H9 (cell line): ENCODE measurements at regions not wholly inside any gene's neighbourhood (a gene's known extent, or its start where the extent isn't known, plus 50 kb on each side); places are given as distances from the start of the nearest gene placed in this dataset.

ENCODE experiments used
- DNase-seq: peaks from one replicate; pipeline ENCODE4 v3.0.0-alpha.2; 2017
- H2AFZ ChIP-seq: one replicate; pipeline ENCODE4 v1.6.1; 2013; ENCODE audit warnings: mild to moderate bottlenecking, low read length, control low read depth, moderate library complexity
- H2AK5ac ChIP-seq: 2 replicates; pipeline ENCODE4 v1.6.1; 2013; ENCODE audit warnings: low read length, control low read depth, mixed read lengths; ENCODE audit not compliant: insufficient read length
- H2BK120ac ChIP-seq: one replicate; pipeline ENCODE4 v1.6.1; 2013; ENCODE audit warnings: low read depth, mild to moderate bottlenecking, low read length, control low read depth, inconsistent platforms; ENCODE audit not compliant: poor library complexity, severe bottlenecking
- H2BK12ac ChIP-seq: 2 replicates; pipeline ENCODE4 v1.6.1; 2013; ENCODE audit warnings: low read length, control low read depth, mixed read lengths, low read depth; ENCODE audit not compliant: insufficient read length
- H2BK15ac ChIP-seq: 2 replicates; pipeline ENCODE4 v1.6.1; 2013; ENCODE audit warnings: low read depth, low read length, control low read depth
- H2BK20ac ChIP-seq: one replicate; pipeline ENCODE4 v1.6.1; 2013; ENCODE audit warnings: low read depth, mild to moderate bottlenecking, low read length, control low read depth, inconsistent platforms; ENCODE audit not compliant: poor library complexity, severe bottlenecking
- H2BK5ac ChIP-seq: 2 replicates; pipeline ENCODE4 v1.6.1; 2013; ENCODE audit warnings: low read length, control low read depth, mixed read lengths; ENCODE audit not compliant: insufficient read length
- H3K14ac ChIP-seq: 2 replicates; pipeline ENCODE4 v1.6.1; 2013; ENCODE audit warnings: low read length, control low read depth; ENCODE audit not compliant: insufficient read depth
- H3K18ac ChIP-seq: 2 replicates; pipeline ENCODE4 v1.6.1; 2013; ENCODE audit warnings: low read depth, mild to moderate bottlenecking, mixed read lengths, low read length, control low read depth; ENCODE audit not compliant: insufficient read length
- H3K23ac ChIP-seq: 2 replicates; pipeline ENCODE4 v1.6.1; 2013; ENCODE audit warnings: low read length, control low read depth, mixed read lengths, low read depth; ENCODE audit not compliant: insufficient read length
- H3K23me2 ChIP-seq: 2 replicates; pipeline ENCODE4 v1.6.1; 2013; ENCODE audit warnings: low read depth, mild to moderate bottlenecking, mixed read lengths, low read length, control low read depth; ENCODE audit not compliant: insufficient read length, poor library complexity, severe bottlenecking
- H3K27ac ChIP-seq: 2 replicates; pipeline ENCODE4 v1.5.1; 2013; ENCODE audit warnings: low read length, control low read depth, mixed read lengths, low read depth; ENCODE audit not compliant: insufficient read length
- H3K27me3 ChIP-seq: 2 replicates; pipeline ENCODE4 v1.6.1; 2013; ENCODE audit warnings: low read length, control low read depth, inconsistent platforms; ENCODE audit not compliant: insufficient read depth
- H3K4ac ChIP-seq: 2 replicates; pipeline ENCODE4 v1.6.1; 2013; ENCODE audit warnings: low read depth, mild to moderate bottlenecking, control low read depth, inconsistent platforms, low read length, moderate library complexity
- H3K4me1 ChIP-seq: 2 replicates; pipeline ENCODE4 v1.6.1; 2013; ENCODE audit warnings: low read length, control low read depth, inconsistent platforms; ENCODE audit not compliant: insufficient read depth
- H3K4me2 ChIP-seq: 2 replicates; pipeline ENCODE4 v1.6.1; 2013; ENCODE audit warnings: low read length, control low read depth, mixed read lengths; ENCODE audit not compliant: insufficient read length, insufficient read depth
- H3K56ac ChIP-seq: 2 replicates; pipeline ENCODE4 v1.6.1; 2013; ENCODE audit warnings: low read depth, mild to moderate bottlenecking, mixed read lengths, low read length, control low read depth; ENCODE audit not compliant: insufficient read length
- H3K79me1 ChIP-seq: 2 replicates; pipeline ENCODE4 v1.6.1; 2013; ENCODE audit warnings: low read depth, mild to moderate bottlenecking, moderate library complexity, low read length, control low read depth, inconsistent platforms; ENCODE audit not compliant: insufficient read depth, poor library complexity, severe bottlenecking
- H3K79me2 ChIP-seq: 2 replicates; pipeline ENCODE4 v1.6.1; 2013; ENCODE audit warnings: low read length, control low read depth, inconsistent platforms; ENCODE audit not compliant: insufficient read depth
- H3K9ac ChIP-seq: 2 replicates; pipeline ENCODE4 v1.6.1; 2013; ENCODE audit warnings: low read length, control low read depth, mixed read lengths; ENCODE audit not compliant: insufficient read length; ENCODE audit errors: extremely low read depth
- H3K9me3 ChIP-seq: one replicate; pipeline ENCODE4 v1.6.1; 2013; ENCODE audit warnings: low read depth, low read length, inconsistent platforms; ENCODE audit not compliant: control insufficient read depth
- H3T11ph ChIP-seq: one replicate; pipeline ENCODE4 v1.6.1; 2013; ENCODE audit warnings: mild to moderate bottlenecking, low read length, control low read depth, inconsistent platforms
- H4K20me1 ChIP-seq: one replicate; pipeline ENCODE4 v1.6.1; 2013; ENCODE audit not compliant: control insufficient read depth, insufficient read length, insufficient read depth
- H4K5ac ChIP-seq: 2 replicates; pipeline ENCODE4 v1.6.1; 2013; ENCODE audit warnings: low read depth, mild to moderate bottlenecking, mixed read lengths, low read length, control low read depth; ENCODE audit not compliant: insufficient read length
- H4K8ac ChIP-seq: replicated peaks from 2 replicates; pipeline ENCODE4 v1.6.1; 2013; ENCODE audit warnings: low read length, control low read depth, mixed read lengths, low read depth; ENCODE audit not compliant: insufficient read length
- H4K91ac ChIP-seq: 2 replicates; pipeline ENCODE4 v1.6.1; 2013; ENCODE audit warnings: low read depth, mild to moderate bottlenecking, moderate library complexity, mixed read lengths, low read length, control low read depth; ENCODE audit not compliant: insufficient read length
- H3K27ac Mint-ChIP-seq, 3 experiments: 2 replicates in 2 of 3; 3 replicates in 1 of 3; pipeline ENCODE4 v1.8.0; 2020 to 2021; ENCODE audit warnings: mixed read lengths in 3 of 3, mild to moderate bottlenecking in 1 of 3, moderate library complexity in 1 of 3
- H3K27me3 Mint-ChIP-seq: 2 replicates; pipeline ENCODE4 v1.8.0; 2021; ENCODE audit warnings: low read depth, mild to moderate bottlenecking, moderate library complexity, mixed read lengths
- H3K36me3 Mint-ChIP-seq, 3 experiments: 2 replicates in 2 of 3; 3 replicates in 1 of 3; pipeline ENCODE4 v1.8.0; 2020 to 2021; ENCODE audit warnings: low read depth in 3 of 3, mixed read lengths in 3 of 3; ENCODE audit not compliant: insufficient read depth in 1 of 3
- H3K4me1 Mint-ChIP-seq, 2 experiments: 2 replicates each; pipeline ENCODE4 v1.8.0; 2020; ENCODE audit warnings: mixed read lengths in 2 of 2
- H3K4me3 Mint-ChIP-seq, 2 experiments: 2 replicates in 1 of 2; 3 replicates in 1 of 2; pipeline ENCODE4 v1.8.0; 2020 to 2021; ENCODE audit warnings: mild to moderate bottlenecking in 2 of 2, mixed read lengths in 2 of 2, moderate library complexity in 1 of 2
- H3K9me3 Mint-ChIP-seq, 2 experiments: 2 replicates in 1 of 2; 3 replicates in 1 of 2; pipeline ENCODE4 v1.8.0; 2020; ENCODE audit warnings: mild to moderate bottlenecking in 2 of 2, mixed read lengths in 2 of 2, moderate library complexity in 1 of 2
- CTCF ChIP-seq: fragments of 200-600 bp; sonication (generic); conservative IDR thresholded peaks from 3 replicates; pipeline ENCODE4 v1.8.0; 2021; ENCODE audit warnings: antibody characterized with exemption, mild to moderate bottlenecking
- WGBS: extraction: QIAGEN DNeasy Blood & Tissue Kit; methylation state at CpG from one replicate; pipeline ENCODE4 v1.1.7; 2013; ENCODE audit warnings: missing lambda C conversion rate, low lambda C conversion rate, mixed read lengths; ENCODE audit not compliant: insufficient read length; ENCODE audit errors: extremely low coverage; 5-methylcytosine and 5-hydroxymethylcytosine counted together

DNA sequence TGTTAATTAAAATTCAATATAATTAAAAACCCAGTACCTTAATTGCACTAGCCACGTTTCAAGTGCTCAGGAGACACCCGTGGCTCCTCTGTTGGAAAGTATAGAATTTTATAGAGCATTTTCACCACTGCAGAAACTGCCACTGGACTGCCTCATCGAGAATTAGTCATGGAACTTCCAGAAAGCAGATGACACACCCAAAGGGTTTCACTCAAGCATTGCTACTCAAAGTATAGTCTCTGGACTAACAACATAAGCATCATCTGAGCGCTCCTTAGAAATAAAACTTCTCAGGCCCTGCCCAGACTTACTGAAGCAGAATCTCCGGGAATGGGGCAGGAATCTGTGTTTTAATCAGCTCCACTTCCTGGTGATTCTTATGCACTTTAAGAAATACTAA is 63.5 kb upstream of the GPR139 start:
- Histone ChIP-seq H3K27me3 (no peaks in the 10 kb centered on the region), H3K79me2 (no peaks in the 10 kb centered on the region), H3K23me2 (no peaks in the 10 kb centered on the region), H3K4me1 (no peaks in the 10 kb centered on the region), H3T11ph (no peak overlapping the region), H4K91ac (no peak overlapping the region), H3K14ac (no peak overlapping the region), H4K20me1 (no peaks in the 10 kb centered on the region), H2BK15ac (no peak overlapping the region), H3K79me1 (no peaks in the 10 kb centered on the region), H2BK20ac (no peak overlapping the region), H3K9ac (no peak overlapping the region), H3K9me3 (no peaks in the 10 kb centered on the region), H2AK5ac (no peak overlapping the region), H3K56ac (no peak overlapping the region), H4K8ac (no peak overlapping the region), H3K27ac (no peak overlapping the region), H3K18ac (no peak overlapping the region), H4K5ac (no peak overlapping the region), H2BK120ac (no peak overlapping the region), H3K23ac (no peak overlapping the region), H2BK5ac (no peak overlapping the region), H2BK12ac (no peak overlapping the region), H3K4me2 (no peak overlapping the region), H3K4ac (no peak overlapping the region), H2AFZ (no peak overlapping the region)
- Mint-ChIP-seq H3K4me1 (peaks cover 2 to 4% of the 10 kb centered on the region in 2 experiments; a peak in 3 of 4 replicates), H3K27ac (no peak overlapping the region), H3K27me3 (no peaks in the 10 kb centered on the region), H3K36me3 (no peaks in the 10 kb centered on the region), H3K9me3 (no peaks in the 10 kb centered on the region), H3K4me3 (no peak overlapping the region)
- TF ChIP-seq CTCF, result no peak
- no CpG with 5 or more reads among the region's 5 CpGs for WGBS
- DNase-seq, result no peak
